ENCODE measurements at regions not wholly inside any gene's neighbourhood (a gene's known extent, or its start where the extent isn't known, plus 50 kb on each side); places are given as distances from the start of the nearest gene placed in this dataset.
A peak's percentile ranks its signal among the peaks of the same experiment; 100 is the strongest.
"Not testable (repeated sequence)": the region's sequence is repeated elsewhere in the genome, so short reads cannot be mapped to it uniquely, and the experiment has no call there.

GRCh38 chr2:87592974-87593373, 154.9 kb upstream of the PLGLB2 start:
- DNase-seq = not testable (repeated sequence)

DNA sequence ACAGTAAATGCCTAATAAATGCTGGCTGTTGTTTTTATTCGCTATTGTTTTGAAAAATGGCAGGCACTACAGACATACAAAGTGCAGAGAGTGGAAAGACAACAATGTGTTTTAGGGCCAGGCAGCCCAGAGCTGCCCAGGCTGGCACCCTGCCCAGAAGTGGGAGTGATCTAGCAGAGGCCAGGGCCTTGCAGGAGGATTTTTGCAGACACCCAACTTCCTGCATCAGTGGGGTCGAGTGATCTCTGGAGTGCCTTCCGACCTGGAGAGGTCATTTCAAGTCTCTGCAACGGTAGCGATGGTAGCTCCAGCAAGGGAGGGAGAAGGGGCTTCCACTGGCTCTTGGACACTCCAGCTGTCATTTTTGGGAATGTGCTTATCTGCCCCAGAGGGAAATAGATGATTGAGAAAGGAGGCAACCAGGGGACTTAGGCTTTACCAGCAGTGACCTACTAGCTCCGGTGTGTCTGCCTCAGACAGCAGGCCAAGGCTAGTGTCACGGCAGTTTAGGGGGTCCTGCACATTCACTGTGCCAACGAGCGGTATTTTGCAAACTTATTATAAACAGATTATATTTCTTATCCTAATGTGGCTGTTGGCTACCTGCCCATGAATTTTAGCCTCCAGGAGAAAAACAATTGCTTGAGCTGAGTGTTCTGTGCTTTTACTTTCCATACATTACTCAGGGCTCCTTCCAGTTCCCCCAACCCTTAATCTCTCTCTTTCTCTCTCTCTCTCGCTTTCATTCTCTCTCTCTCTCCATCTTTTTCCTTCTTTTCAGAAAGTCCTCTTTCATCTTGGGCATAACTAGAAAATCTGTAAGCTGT, 153.9 kb upstream of the PLGLB2 start:
- not testable (repeated sequence) for DNase-seq

DNA sequence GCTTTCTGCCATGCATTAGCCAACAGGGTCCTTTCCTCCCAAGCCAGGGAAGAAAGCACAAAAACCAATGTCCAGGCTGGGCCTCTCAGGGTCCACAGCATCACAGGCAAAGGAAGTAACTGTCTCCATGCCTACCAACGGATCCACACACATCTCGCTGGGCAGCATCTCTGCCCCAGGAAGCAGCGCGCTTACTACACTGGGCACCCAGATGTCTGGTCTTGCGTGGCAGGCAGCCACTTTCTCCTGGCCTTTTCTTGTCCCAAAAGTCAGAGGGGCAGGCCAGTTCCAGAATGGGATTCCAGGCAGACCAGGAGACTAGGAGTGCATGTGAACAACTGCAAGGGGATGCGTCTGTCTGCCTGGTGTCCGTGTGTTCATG, 153.3 kb upstream of the PLGLB2 start:
- DNase-seq = not testable (repeated sequence)

- not testable (repeated sequence) for DNase-seq
Observed at GRCh38 chr2:87595017-87595416, 152.9 kb upstream of the PLGLB2 start.

GRCh38 chr2:87600961-87601360, 146.9 kb upstream of the PLGLB2 start:
- DNase-seq = not testable (repeated sequence)

GRCh38 chr2:87602118-87602517, 145.8 kb upstream of the PLGLB2 start:
- not testable (repeated sequence) for DNase-seq

DNA sequence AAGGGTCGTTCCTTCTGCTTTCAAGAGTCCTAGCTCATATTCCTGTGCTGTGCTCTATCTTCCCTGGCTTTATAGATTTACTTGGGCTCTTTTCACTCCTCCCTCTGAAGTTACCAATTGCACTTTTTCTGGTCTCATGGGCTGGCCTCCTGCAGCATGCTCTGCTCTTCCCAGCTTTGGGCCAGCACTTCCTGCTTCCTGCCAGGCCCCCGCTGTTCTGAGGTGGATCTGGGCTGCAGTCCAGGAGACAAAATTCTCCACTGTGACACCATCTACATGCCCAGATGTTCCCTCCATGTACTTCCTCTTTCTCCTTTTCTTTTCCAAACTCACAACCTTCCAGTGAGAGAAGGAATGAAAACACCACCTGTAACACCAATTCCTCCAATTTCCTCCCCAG, 145.2 kb upstream of the PLGLB2 start:
- DNase-seq = not testable (repeated sequence)

- not testable (repeated sequence) for DNase-seq
Observed at GRCh38 chr2:87603418-87604278, 144.2 kb upstream of the PLGLB2 start.

- DNase-seq = not testable (repeated sequence)
Observed at GRCh38 chr2:87604279-87604818, 143.5 kb upstream of the PLGLB2 start.

GRCh38 chr2:87604980-87605379, 142.9 kb upstream of the PLGLB2 start:
- not testable (repeated sequence) for DNase-seq

DNA sequence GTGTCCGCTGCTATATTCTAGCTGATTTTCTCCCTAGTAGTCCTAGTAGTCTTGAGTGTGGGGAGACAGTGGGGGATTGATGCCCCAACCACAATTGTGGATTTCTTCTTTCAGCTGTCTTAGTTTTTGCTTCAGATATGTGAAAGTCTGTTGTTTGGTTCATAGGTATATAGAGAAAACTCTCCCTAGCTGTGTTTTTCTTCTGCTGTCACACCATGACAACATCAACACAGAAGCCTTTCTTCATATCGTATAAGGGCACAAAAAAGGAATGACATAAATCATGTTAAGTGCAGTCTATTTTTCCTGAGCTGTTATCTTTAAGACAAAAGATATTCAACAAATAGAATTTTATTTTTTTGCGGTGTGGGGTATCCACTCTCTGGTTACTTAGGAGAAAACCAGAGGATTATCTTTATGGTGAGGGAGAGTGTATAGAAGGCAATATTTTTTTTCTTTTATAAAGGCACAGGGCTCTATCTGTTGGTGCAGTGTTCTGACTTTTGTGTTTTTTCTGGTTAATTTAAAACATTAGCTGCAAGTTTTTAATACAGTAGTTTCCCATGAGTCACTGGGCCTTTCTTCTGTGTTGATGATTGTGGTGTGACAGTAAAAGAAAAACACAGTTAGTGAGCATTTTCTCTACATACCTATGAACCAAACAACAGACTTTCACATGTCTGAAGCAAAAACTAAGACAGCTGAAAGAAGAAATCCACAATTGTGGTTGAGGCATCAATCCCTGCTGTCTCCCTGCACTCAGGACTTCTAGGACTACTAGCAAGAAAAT, 139.3 kb upstream of the PLGLB2 start:
- not testable (repeated sequence) for DNase-seq

DNA sequence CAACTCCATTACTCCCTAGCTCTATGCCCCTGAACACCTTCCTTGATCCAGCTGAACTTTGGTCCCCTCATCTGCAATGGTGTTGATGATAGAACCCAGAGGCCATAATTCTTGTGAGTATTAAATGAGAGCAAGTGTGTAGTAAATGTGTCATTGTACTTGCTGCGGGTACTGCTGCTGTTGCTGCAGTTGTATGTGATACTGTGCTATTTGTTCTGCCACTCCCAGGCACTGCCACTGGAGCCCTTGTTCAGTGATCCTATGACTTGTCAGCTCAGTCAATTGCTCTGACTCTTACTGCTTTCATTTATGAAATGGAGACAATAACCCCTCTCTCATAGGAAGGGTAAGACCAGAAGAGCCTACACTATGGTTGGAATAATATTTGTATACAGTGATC, 136.9 kb upstream of the PLGLB2 start:
- not testable (repeated sequence) for DNase-seq

DNA sequence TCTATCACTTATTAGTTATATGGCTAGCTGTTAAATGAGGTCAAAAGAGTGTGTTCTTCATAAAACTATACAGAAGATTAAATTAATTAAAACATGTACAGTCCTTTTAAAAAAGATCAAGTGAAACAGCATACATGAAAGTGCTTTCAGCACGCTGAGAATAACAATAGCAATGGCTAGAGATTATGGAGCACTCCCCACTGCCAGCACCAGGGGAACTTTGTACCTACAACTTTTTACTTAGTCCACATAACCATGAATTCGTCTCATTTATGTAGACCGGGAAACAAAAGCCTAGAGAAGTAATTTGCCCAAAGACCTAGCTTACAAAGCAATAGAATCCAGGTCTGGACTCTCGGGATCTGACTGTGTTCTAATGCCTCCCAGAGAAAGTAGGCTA, 136.5 kb upstream of the PLGLB2 start:
- DNase-seq = not testable (repeated sequence)

DNA sequence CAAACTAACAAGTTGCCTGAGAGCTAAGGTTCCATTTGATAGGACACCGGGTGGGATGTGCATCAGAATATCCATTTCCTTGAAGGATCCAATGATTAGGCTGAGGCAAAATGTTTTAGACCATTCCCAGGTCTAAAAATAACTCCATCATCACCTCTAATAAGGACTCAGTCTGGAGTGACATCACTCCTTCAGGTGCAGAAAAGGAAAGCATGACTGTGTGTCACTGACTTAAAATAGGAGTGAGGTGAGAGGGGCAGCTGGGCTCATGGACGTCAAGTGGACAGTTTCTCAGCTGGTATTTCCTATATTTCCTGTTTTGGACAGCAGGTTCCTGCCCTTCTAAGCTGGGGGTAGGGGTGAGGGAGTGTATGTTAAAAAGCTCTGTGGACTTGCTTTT, 135.9 kb upstream of the PLGLB2 start:
- DNase-seq = not testable (repeated sequence)

GRCh38 chr2:87614829-87615434, 133.0 kb upstream of the PLGLB2 start:
- DNase-seq = not testable (repeated sequence)

GRCh38 chr2:87619121-87619520, 128.8 kb upstream of the PLGLB2 start:
- not testable (repeated sequence) for DNase-seq

- not testable (repeated sequence) for DNase-seq
Observed at GRCh38 chr2:87621139-87621538, 126.7 kb upstream of the PLGLB2 start.

DNA sequence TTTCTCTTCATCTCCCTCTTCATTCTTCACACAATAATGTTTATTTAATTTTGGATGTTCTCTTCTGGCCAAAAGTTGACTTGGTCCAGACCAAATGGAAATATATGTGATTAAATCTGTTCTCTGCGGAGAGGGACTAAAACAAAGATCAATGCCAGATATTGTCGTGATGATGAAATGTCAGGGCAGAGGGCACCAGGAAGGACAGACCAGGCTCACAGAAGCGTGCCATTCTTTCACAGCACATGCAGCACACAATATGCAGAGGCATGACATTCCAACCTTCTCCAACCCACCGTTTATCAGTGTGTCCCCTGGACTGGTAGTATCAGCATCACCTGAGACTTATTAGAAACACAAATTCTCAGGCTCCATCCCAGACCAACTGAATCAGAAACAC, 125.2 kb upstream of the PLGLB2 start:
- DNase-seq = not testable (repeated sequence)

DNA sequence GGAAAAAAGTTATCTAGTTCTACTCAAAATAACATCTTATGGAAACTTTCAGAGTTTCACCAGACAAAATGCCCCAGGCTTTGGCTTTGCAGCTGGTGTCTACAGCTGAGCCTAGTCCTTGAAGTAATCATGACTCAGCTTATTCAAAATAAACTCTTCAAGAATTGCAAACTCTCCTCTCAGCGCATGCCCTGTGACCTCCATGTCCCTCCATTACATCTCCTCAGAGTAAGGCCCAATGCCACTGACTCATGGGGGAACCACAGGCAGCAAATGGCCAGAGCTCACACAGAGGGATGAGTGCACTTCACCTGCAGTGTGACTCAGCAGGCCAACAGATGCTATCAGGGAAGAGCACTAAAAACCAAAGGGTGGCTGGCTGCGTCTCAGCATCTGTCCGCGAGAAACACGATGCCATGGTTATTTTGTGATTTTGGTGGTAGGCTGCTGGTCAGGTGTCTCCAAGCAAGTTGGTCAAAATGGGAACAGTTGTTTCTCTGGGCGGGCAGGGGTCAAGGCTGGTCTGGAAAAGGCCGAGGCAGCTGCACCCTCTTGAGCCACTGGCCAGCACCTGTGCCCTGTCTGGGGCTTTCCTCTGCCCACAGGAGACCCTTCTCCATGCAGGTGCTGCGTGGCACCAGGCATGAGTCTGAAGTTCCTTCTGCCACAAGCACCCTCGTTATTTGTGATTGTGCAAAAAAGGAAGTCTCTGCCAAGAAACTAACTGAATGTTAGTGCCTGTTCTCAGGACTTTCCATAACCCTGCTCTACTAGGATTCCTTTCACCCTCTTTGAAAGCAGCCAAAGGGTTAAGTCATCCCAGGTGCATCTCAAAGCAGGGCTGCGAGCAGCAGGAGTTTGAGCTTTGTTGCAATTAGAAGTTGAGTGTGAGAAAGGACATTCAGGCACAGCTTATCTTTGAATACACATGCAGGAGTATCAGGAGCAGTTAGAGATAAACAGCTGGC, 118.1 kb upstream of the PLGLB2 start:
- DNase-seq = peak; percentile 57

DNA sequence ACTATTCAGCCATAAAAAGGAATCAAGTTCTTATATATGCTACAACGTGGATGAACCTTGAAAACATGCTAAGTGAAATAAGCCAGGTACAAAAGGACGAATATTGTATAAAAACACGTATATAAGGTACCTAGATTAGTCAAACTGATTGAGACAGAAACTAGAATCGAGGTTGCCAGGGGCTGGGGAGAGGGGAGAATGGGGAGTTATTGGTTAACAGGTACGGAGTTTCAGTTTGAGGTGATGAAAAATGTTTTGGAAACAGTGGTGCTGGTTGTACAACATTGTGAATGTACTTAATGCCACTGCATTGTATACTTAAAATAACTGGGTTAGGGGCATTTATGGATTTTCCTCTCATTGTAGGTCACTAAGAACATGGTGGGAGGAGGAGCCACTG, 117.0 kb upstream of the PLGLB2 start:
- not testable (repeated sequence) for DNase-seq

- DNase-seq = peak; percentile 45
Observed at GRCh38 chr2:87631402-87631801, 116.5 kb upstream of the PLGLB2 start.

Measured in activated CD8-positive, alpha-beta memory T cell treated with anti-CD3 and anti-CD28 coated beads, Interleukin-2, amount 50 U/mL, for 48 hours (primary cell).